NB4 (cell line): ENCODE measurements at regions not wholly inside any gene's neighbourhood (a gene's known extent, or its start where the extent isn't known, plus 50 kb on each side); places are given as distances from the start of the nearest gene placed in this dataset.

Experiments
- CTCF ChIP-seq: IDR thresholded peaks from one replicate; pipeline ENCODE4 v1.5.1; 2012; ENCODE audit warnings: low read depth, low read length
- POLR2A ChIP-seq: IDR thresholded peaks from 2 replicates; pipeline ENCODE4 v1.6.1; 2011; ENCODE audit warnings: mild to moderate bottlenecking; ENCODE audit not compliant: insufficient read length; ENCODE audit errors: extremely low read depth

GRCh38 chr11:21908211-21908610 is 284.7 kb upstream of the ANO5 start:
- no peak for TF ChIP-seq CTCF
- TF ChIP-seq POLR2A, result no peak
